ENCODE measurements at regions not wholly inside any gene's neighbourhood (a gene's known extent, or its start where the extent isn't known, plus 50 kb on each side); places are given as distances from the start of the nearest gene placed in this dataset.

GRCh38 chr3:189457631-189458412 is 173.4 kb upstream of the TP63 start:
- TF ChIP-seq POLR2AphosphoS5 (IDR thresholded peaks at IDR 0.05) (no peak), POLR2A (IDR thresholded peaks at IDR 0.05) (no peak)
- TF ChIP-seq, protein P1, sequence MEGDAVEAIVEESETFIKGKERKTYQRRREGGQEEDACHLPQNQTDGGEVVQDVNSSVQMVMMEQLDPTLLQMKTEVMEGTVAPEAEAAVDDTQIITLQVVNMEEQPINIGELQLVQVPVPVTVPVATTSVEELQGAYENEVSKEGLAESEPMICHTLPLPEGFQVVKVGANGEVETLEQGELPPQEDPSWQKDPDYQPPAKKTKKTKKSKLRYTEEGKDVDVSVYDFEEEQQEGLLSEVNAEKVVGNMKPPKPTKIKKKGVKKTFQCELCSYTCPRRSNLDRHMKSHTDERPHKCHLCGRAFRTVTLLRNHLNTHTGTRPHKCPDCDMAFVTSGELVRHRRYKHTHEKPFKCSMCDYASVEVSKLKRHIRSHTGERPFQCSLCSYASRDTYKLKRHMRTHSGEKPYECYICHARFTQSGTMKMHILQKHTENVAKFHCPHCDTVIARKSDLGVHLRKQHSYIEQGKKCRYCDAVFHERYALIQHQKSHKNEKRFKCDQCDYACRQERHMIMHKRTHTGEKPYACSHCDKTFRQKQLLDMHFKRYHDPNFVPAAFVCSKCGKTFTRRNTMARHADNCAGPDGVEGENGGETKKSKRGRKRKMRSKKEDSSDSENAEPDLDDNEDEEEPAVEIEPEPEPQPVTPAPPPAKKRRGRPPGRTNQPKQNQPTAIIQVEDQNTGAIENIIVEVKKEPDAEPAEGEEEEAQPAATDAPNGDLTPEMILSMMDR (IDR thresholded peaks at IDR 0.05): no peak

Data from prostate gland (tissue), 2 donors.